Stimulated activated CD8-positive, alpha-beta memory T cell treated with anti-CD3 and anti-CD28 coated beads, Interleukin-12 subunit alpha, Interleukin-12 subunit beta, amount 100 ng/mL, for 4 hours (primary cell): ENCODE measurements at regions not wholly inside any gene's neighbourhood (a gene's known extent, or its start where the extent isn't known, plus 50 kb on each side); places are given as distances from the start of the nearest gene placed in this dataset.
"Not testable (repeated sequence)": the region's sequence is repeated elsewhere in the genome, so short reads cannot be mapped to it uniquely, and the experiment has no call there.

Source experiments
- DNase-seq: peaks from one replicate; pipeline ENCODE4 v3.0.0-alpha.2; 2020; ENCODE audit warnings: low read depth

DNA sequence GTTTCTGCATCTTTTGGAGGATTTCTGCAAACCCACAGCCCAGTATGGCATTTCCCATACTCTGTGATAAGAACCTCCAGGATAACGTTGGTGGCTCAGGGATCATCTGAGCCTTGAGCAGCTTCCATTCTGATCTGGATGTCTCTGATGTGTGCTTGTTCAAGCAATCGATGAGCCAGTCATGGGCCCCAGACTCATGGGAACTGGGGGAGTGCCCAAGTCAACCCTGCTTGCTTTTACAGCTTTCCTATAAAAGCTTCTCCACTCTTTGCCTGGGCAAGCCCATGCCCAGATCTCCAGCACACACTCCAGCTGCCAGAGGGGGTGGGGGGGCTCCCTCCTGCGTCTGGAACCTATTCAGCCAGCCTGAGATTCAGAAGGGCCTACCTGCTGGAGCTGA lies 207.6 kb upstream of the PLGLB2 start:
- DNase-seq, result not testable (repeated sequence)

GRCh38 chr2:87542599-87543174 lies 205.2 kb upstream of the PLGLB2 start:
- not testable (repeated sequence) for DNase-seq

- not testable (repeated sequence) for DNase-seq
Observed at GRCh38 chr2:87543797-87544196, 204.1 kb upstream of the PLGLB2 start.

- DNase-seq, result not testable (repeated sequence)
Observed at GRCh38 chr2:87547106-87547505, 200.8 kb upstream of the PLGLB2 start.

DNA sequence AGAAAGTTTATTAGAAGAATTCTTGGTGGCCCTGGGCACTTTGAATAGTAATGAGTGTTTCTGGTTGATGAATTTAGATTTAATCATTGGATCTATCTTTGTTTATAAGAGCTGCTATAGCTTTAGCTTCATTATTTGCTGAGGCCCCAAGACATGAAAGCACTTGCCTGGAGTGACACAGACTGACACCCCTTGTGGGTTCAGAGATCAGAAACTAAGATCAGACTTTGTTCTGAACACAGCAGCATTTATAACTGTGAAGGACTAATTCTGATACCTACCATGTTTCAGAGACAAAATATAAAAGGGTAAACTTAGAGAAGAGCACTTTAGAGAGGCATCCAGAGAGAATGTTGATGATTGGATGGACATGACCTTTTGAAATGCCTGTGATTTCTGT lies 199.9 kb upstream of the PLGLB2 start:
- not testable (repeated sequence) for DNase-seq

DNA sequence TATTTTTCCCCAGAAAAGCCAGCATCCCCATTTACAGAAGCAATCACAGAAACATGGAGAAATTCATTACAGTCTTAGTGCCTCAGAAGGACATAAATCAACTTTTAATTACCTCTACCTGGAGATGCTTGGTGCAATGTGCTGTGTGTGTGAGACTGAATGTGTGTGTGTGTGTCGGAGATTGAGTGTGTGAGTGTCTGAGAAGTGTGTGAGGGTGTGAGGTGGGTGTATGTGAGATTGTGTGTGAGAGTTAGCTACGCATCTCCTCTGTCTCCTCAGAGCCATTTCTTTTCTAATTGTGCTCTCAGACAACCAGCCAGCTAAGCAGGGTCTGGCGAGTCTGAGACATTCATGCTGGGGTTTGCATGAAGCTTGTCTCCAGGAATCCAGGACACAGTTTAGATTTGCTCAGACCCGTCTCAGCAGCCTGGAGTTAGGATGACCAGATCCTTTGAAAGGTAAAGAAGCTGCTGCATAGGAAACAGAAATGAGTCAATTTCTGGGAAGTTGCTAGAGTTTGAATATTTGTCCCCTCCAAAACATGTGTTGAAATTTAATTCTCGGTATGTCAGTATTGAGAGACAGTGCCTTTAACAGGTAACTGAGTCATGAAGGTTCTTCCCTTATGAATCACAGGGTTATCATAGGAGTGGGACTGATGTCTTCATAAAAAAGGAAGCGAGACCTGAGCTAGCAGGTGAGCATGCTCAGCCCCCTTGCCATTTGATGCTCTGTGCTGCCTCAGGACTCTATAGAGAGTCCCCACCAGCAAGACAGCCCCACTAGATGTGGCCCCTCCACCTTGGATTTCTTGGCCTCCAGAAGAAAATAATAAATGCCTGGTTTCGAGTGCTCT lies 199.0 kb upstream of the PLGLB2 start:
- not testable (repeated sequence) for DNase-seq

DNA sequence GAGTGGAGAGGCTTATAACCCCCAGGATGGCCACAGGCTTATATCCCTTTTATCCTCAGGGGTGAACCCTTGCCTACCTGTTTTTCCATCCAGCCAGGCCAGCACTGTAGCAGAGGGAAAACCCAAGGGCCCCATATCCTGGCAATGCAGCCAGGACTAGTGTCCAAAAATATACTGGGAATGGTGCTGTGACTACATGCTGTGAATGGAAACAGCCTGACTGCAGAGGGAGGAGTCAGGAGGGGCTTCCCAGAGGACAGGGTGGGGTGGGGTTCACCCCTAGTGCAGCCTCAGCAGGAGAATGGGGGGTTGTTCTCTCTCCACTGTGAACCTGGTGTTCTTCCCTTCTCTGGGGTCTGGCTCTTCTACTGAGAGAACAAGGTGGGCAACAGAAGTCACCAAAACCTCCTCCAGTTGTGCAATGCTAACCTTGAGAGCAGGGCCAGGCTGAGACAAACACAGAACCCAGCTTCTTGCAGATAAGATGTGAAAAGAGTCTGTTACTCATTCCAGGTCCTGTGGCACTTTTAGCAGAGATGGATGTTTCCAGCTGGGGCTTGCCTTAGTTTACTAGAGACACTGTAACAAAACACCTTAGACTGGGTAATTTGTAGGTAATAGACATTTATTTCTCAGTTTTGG lies 198.2 kb upstream of the PLGLB2 start:
- DNase-seq, result not testable (repeated sequence)

- DNase-seq, result not testable (repeated sequence)
Observed at GRCh38 chr2:87554678-87555077, 193.2 kb upstream of the PLGLB2 start.

- DNase-seq, result not testable (repeated sequence)
Observed at GRCh38 chr2:87555082-87555481, 192.8 kb upstream of the PLGLB2 start.

GRCh38 chr2:87559001-87559400 lies 188.9 kb upstream of the PLGLB2 start:
- DNase-seq, result not testable (repeated sequence)

GRCh38 chr2:87559735-87560134 lies 188.2 kb upstream of the PLGLB2 start:
- not testable (repeated sequence) for DNase-seq

- DNase-seq, result not testable (repeated sequence)
Observed at GRCh38 chr2:87565116-87565515, 182.8 kb upstream of the PLGLB2 start.

- not testable (repeated sequence) for DNase-seq
Observed at GRCh38 chr2:87566531-87566930, 181.4 kb upstream of the PLGLB2 start.

GRCh38 chr2:87567093-87567492 lies 180.8 kb upstream of the PLGLB2 start:
- DNase-seq, result not testable (repeated sequence)

DNA sequence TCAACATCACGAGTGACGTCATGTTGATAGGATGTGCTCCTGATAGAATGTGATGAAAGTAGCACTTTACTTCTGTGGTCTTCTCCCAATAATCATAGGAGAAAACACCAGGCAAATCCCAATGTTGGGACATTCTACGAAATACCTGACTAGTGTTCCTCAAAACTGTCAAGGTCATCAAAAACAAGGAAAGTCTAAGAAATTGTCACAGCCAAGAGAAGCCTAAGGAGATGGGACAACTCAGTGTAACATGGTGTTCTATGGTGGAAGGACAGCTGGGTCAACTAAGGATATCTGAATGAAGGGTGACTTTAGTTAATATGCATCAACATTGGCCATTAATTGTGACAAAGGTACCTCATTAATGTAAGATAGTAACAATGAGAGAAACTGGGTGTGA lies 180.0 kb upstream of the PLGLB2 start:
- DNase-seq, result not testable (repeated sequence)

GRCh38 chr2:87568554-87569278 lies 179.2 kb upstream of the PLGLB2 start:
- DNase-seq, result not testable (repeated sequence)

- not testable (repeated sequence) for DNase-seq
Observed at GRCh38 chr2:87569689-87570397, 178.0 kb upstream of the PLGLB2 start.

GRCh38 chr2:87571889-87572465 lies 175.9 kb upstream of the PLGLB2 start:
- DNase-seq, result not testable (repeated sequence)

DNA sequence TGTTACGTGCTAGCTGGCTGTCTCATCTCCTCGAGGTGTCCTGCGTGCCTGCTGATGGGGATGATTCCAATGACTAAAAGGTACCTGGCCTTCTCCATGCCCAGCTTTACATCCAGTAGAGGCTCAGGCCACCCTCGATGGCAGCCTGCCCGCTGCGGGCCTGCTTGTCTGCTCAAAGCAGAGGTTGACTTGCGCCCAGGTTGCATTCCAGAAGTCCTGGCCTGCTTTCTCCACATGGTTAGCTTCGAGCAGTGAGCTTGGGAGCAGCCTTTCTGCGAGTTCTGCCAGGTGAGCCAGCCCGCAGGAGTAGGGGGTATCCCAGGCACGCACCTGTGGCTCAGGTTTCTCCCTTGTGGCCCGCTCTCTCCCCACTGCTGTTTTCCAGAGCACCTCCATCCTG lies 175.0 kb upstream of the PLGLB2 start:
- DNase-seq, result not testable (repeated sequence)

GRCh38 chr2:87573386-87574192 lies 174.3 kb upstream of the PLGLB2 start:
- DNase-seq, result not testable (repeated sequence)
